ENCODE measurements at regions not wholly inside any gene's neighbourhood (a gene's known extent, or its start where the extent isn't known, plus 50 kb on each side); places are given as distances from the start of the nearest gene placed in this dataset.

DNA sequence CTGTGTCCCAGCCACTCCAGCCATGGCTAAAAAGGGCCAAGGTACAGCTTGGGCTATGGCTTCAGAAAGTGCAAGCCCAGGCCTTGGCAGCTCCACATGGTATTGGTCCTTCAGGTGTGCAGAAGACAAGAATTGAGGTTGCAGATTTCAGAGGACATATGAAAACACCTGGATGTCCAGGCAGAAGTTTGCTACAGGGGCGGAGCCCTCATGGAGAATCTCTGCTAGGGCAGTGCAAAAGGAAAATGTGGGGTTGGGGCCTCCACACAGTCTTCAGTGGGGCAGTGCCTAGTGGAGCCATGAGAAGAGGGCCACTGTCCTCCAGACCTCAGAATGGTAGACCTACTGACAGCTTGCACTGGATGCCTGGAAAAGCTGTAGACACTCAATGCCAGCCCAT is 1074.1 kb downstream of the JRKL start:
- no peaks in the 10 kb centered on the region for H3K9me3 ChIP-seq
- H3K27me3 ChIP-seq, result no peaks in the 10 kb centered on the region
- in situ Hi-C loops (cut with MboI; ENCODE audit: low sequenced_read_pairs in 4 of 4), result no loop called here
- H3K4me3 ChIP-seq, result no peak overlapping the region
- no peaks in the 10 kb centered on the region for H3K36me3 ChIP-seq
- ATAC-seq (no peak), DNase-seq (no peak)
- TF ChIP-seq, protein P1, sequence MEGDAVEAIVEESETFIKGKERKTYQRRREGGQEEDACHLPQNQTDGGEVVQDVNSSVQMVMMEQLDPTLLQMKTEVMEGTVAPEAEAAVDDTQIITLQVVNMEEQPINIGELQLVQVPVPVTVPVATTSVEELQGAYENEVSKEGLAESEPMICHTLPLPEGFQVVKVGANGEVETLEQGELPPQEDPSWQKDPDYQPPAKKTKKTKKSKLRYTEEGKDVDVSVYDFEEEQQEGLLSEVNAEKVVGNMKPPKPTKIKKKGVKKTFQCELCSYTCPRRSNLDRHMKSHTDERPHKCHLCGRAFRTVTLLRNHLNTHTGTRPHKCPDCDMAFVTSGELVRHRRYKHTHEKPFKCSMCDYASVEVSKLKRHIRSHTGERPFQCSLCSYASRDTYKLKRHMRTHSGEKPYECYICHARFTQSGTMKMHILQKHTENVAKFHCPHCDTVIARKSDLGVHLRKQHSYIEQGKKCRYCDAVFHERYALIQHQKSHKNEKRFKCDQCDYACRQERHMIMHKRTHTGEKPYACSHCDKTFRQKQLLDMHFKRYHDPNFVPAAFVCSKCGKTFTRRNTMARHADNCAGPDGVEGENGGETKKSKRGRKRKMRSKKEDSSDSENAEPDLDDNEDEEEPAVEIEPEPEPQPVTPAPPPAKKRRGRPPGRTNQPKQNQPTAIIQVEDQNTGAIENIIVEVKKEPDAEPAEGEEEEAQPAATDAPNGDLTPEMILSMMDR (IDR thresholded peaks at IDR 0.05 in 4 of 5, conservative IDR thresholded peaks at IDR 0.05 in 1 of 5), result no peak
- no peak for TF ChIP-seq POLR2A (IDR thresholded peaks at IDR 0.05)
- no peak overlapping the region for H3K27ac ChIP-seq
- intact Hi-C loops (cut with DNase I; ENCODE audit: low total_unique reads), result no loop called here
- no peaks in the 10 kb centered on the region for H3K4me1 ChIP-seq

- no peak overlapping the region for H3K4me3 ChIP-seq
- H3K27ac ChIP-seq, result no peak overlapping the region
- TF ChIP-seq POLR2A (IDR thresholded peaks at IDR 0.05), result no peak
- TF ChIP-seq, protein P1 (IDR thresholded peaks at IDR 0.05 in 4 of 5, conservative IDR thresholded peaks at IDR 0.05 in 1 of 5), result no peak
- H3K4me1 ChIP-seq, result no peaks in the 10 kb centered on the region
- in situ Hi-C loops (cut with MboI; ENCODE audit: low sequenced_read_pairs in 4 of 4), result no loop called here
- intact Hi-C loops (cut with DNase I; ENCODE audit: low total_unique reads), result no loop called here
- H3K36me3 ChIP-seq, result no peaks in the 10 kb centered on the region
- ATAC-seq (no peak), DNase-seq (no peak)
- no peaks in the 10 kb centered on the region for H3K27me3 ChIP-seq
- H3K9me3 ChIP-seq, result peaks cover 0 to 10% (median 0%) of the 10 kb centered on the region in 3 donors
These were observed 1081.7 kb downstream of the JRKL start for GRCh38 chr11:97471480-97471879.

- in situ Hi-C loops (cut with MboI; ENCODE audit: low sequenced_read_pairs in 4 of 4), result no loop called here
- ATAC-seq (no peak), DNase-seq (no peak)
- TF ChIP-seq, protein P1 (IDR thresholded peaks at IDR 0.05 in 4 of 5, conservative IDR thresholded peaks at IDR 0.05 in 1 of 5), result no peak
- TF ChIP-seq POLR2A (IDR thresholded peaks at IDR 0.05), result no peak
- intact Hi-C loops (cut with DNase I; ENCODE audit: low total_unique reads), result no loop called here
- H3K27me3 ChIP-seq, result no peaks in the 10 kb centered on the region
- H3K4me1 ChIP-seq, result no peaks in the 10 kb centered on the region
- H3K27ac ChIP-seq, result no peak overlapping the region
- no peaks in the 10 kb centered on the region for H3K36me3 ChIP-seq
- no peak overlapping the region for H3K4me3 ChIP-seq
- H3K9me3 ChIP-seq, result no peaks in the 10 kb centered on the region
These were observed 1097.6 kb downstream of the JRKL start for GRCh38 chr11:97487387-97487786.

- H3K4me1 ChIP-seq, result no peaks in the 10 kb centered on the region
- H3K27ac ChIP-seq, result no peak overlapping the region
- no peaks in the 10 kb centered on the region for H3K36me3 ChIP-seq
- no peaks in the 10 kb centered on the region for H3K27me3 ChIP-seq
- no peaks in the 10 kb centered on the region for H3K9me3 ChIP-seq
- in situ Hi-C loops (cut with MboI; ENCODE audit: low sequenced_read_pairs in 4 of 4) (no loop called here), intact Hi-C loops (cut with DNase I; ENCODE audit: low total_unique reads) (no loop called here)
- H3K4me3 ChIP-seq, result no peak overlapping the region
- DNase-seq (no peak), ATAC-seq (no peak)
- TF ChIP-seq, protein P1 (IDR thresholded peaks at IDR 0.05 in 4 of 5, conservative IDR thresholded peaks at IDR 0.05 in 1 of 5), result no peak
- no peak for TF ChIP-seq POLR2A (IDR thresholded peaks at IDR 0.05)
These were observed 1109.1 kb downstream of the JRKL start for GRCh38 chr11:97498891-97499290.

GRCh38 chr11:97502201-97502600 is 1112.4 kb downstream of the JRKL start:
- H3K4me1 ChIP-seq, result no peaks in the 10 kb centered on the region
- in situ Hi-C loops (cut with MboI; ENCODE audit: low sequenced_read_pairs in 4 of 4), result no loop called here
- no peaks in the 10 kb centered on the region for H3K36me3 ChIP-seq
- ATAC-seq, result no peak
- H3K4me3 ChIP-seq, result no peak overlapping the region
- intact Hi-C loops (cut with DNase I; ENCODE audit: low total_unique reads), result no loop called here
- DNase-seq, result no peak
- H3K27me3 ChIP-seq, result no peaks in the 10 kb centered on the region
- H3K27ac ChIP-seq, result no peak overlapping the region
- no peak for TF ChIP-seq POLR2A (IDR thresholded peaks at IDR 0.05)
- H3K9me3 ChIP-seq, result no peaks in the 10 kb centered on the region

All from gastrocnemius medialis (tissue), 4 donors.